Endodermal cell (in vitro differentiated cells): ENCODE measurements at regions not wholly inside any gene's neighbourhood (a gene's known extent, or its start where the extent isn't known, plus 50 kb on each side); places are given as distances from the start of the nearest gene placed in this dataset.

Experiments used
- DNase-seq: peaks from one replicate; pipeline ENCODE4 v3.0.0-alpha.2; 2017
- H3K27ac ChIP-seq: 2 replicates; pipeline ENCODE4 v1.5.1; 2013; ENCODE audit warnings: mild to moderate bottlenecking, low read depth, low read length, moderate library complexity
- H3K27me3 ChIP-seq: 2 replicates; pipeline ENCODE4 v1.6.1; 2013; ENCODE audit warnings: mild to moderate bottlenecking, low read length, moderate library complexity; ENCODE audit not compliant: insufficient read depth, control insufficient read depth, poor library complexity, severe bottlenecking
- H3K36me3 ChIP-seq: 2 replicates; pipeline ENCODE4 v1.7.0; 2013; ENCODE audit warnings: mild to moderate bottlenecking, low read length, moderate library complexity; ENCODE audit not compliant: control insufficient read depth, insufficient read depth
- H3K4me1 ChIP-seq: one replicate; pipeline ENCODE4 v1.7.0; 2013; ENCODE audit warnings: low read length; ENCODE audit not compliant: control insufficient read depth, insufficient read depth
- H3K4me3 ChIP-seq: 2 replicates; pipeline ENCODE4 v1.5.1; 2013; ENCODE audit warnings: mild to moderate bottlenecking, low read length, moderate library complexity
- H3K9ac ChIP-seq: 2 replicates; pipeline ENCODE4 v1.6.1; 2013; ENCODE audit warnings: mild to moderate bottlenecking, low read length, moderate library complexity; ENCODE audit not compliant: poor library complexity, severe bottlenecking; ENCODE audit errors: extremely low read depth
- H3K9me3 ChIP-seq: 2 replicates; pipeline ENCODE4 v1.6.1; 2013; ENCODE audit warnings: mild to moderate bottlenecking, low read length, moderate library complexity; ENCODE audit not compliant: control insufficient read depth
- H3K27ac Mint-ChIP-seq: 2 replicates; pipeline ENCODE4 v1.8.0; 2020; ENCODE audit warnings: mixed read lengths
- H3K27me3 Mint-ChIP-seq: 2 replicates; pipeline ENCODE4 v1.8.0; 2021; ENCODE audit warnings: mild to moderate bottlenecking, mixed read lengths; ENCODE audit not compliant: insufficient read depth
- H3K36me3 Mint-ChIP-seq: 2 replicates; pipeline ENCODE4 v1.8.0; 2020; ENCODE audit warnings: low read depth, mixed read lengths
- H3K4me1 Mint-ChIP-seq: 2 replicates; pipeline ENCODE4 v1.8.0; 2020; ENCODE audit warnings: mixed read lengths
- H3K4me3 Mint-ChIP-seq: 2 replicates; pipeline ENCODE4 v1.8.0; 2020; ENCODE audit warnings: mild to moderate bottlenecking, moderate library complexity, mixed read lengths
- H3K9me3 Mint-ChIP-seq: 2 replicates; pipeline ENCODE4 v1.8.0; 2020; ENCODE audit warnings: mild to moderate bottlenecking, mixed read lengths
- CTCF ChIP-seq: fragments of 200-600 bp; sonication (generic); conservative IDR thresholded peaks from 2 replicates; pipeline ENCODE4 v1.5.0; 2021; ENCODE audit warnings: antibody characterized with exemption, mild to moderate bottlenecking
- WGBS, 2 experiments: methylation state at CpG; one replicate each; pipeline versions ENCODE4 v1.1.5 to v1.1.7; 2013; ENCODE audit warnings: missing lambda C conversion rate in 2 of 2, mixed read lengths in 1 of 2; ENCODE audit not compliant: insufficient coverage in 1 of 2, insufficient read length in 1 of 2; 5-methylcytosine and 5-hydroxymethylcytosine counted together

DNA sequence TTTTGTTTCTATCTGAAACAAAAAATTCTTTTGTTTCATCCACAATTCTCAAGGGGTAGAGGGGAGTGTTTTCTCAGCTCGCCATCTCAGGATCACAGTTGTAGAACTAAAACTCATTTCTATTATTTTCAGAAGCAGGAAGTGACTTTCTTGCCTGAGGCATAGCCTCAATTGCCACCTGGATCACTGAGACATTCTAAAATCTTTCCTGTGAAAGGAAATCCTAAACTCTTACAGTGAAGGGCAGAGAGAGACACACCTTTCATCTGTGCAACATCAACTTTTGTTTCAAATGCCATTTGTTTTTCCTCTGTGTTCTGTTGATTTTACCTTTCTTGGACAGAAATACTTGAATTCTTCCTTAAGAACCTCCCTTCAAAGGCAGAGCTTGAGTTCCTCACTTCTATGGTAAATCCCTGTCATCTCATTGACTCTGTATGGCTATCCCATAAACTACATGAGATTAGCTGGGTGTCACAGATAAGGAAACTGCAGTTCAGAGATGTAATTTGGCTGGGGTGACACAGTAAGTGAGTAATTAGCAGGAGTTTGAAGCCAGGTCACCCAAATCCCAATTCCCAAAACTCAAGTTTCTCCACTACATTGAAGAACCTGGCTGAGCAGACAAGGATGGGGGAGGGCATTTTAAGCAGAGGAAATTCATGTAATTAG is 224.4 kb upstream of the HTR2A start:
- 87% methylated on average over 1 of the region's 1 CpG; no CpG with 5 or more reads in 1 of the 2 experiments for WGBS, 2 experiments
- no peaks in the 10 kb centered on the region for H3K9me3 ChIP-seq
- no peak for DNase-seq
- Mint-ChIP-seq H3K27ac (no peak overlapping the region), H3K9me3 (no peaks in the 10 kb centered on the region), H3K27me3 (peaks cover 2% of the 10 kb centered on the region), H3K36me3 (no peaks in the 10 kb centered on the region), H3K4me3 (no peak overlapping the region), H3K4me1 (peaks cover 22% of the 10 kb centered on the region)
- H3K4me3 ChIP-seq = no peak overlapping the region
- H3K4me1 ChIP-seq = peaks cover 5% of the 10 kb centered on the region
- no peak overlapping the region for H3K27ac ChIP-seq
- no peak overlapping the region for H3K9ac ChIP-seq
- no peaks in the 10 kb centered on the region for H3K36me3 ChIP-seq
- peaks cover 5% of the 10 kb centered on the region for H3K27me3 ChIP-seq
- TF ChIP-seq CTCF = no peak

GRCh38 chr13:47120282-47120681 is 223.4 kb upstream of the HTR2A start:
- no peak overlapping the region for H3K4me3 Mint-ChIP-seq
- no peaks in the 10 kb centered on the region for H3K36me3 Mint-ChIP-seq
- WGBS, 2 experiments = 90 to 94% methylated on average over 4 to 5 of the region's 5 CpGs
- Histone ChIP-seq H3K27me3 (peaks cover 5% of the 10 kb centered on the region), H3K4me3 (no peak overlapping the region), H3K36me3 (no peaks in the 10 kb centered on the region), H3K4me1 (peaks cover 5% of the 10 kb centered on the region), H3K9ac (no peak overlapping the region), H3K9me3 (no peaks in the 10 kb centered on the region), H3K27ac (no peak overlapping the region)
- TF ChIP-seq CTCF = no peak
- H3K27me3 Mint-ChIP-seq = peaks cover 2% of the 10 kb centered on the region
- H3K4me1 Mint-ChIP-seq = peaks cover 22% of the 10 kb centered on the region
- DNase-seq = no peak
- no peaks in the 10 kb centered on the region for H3K9me3 Mint-ChIP-seq
- H3K27ac Mint-ChIP-seq = no peak overlapping the region

- no peak overlapping the region for H3K4me3 ChIP-seq
- H3K27me3 ChIP-seq = peaks cover 5% of the 10 kb centered on the region
- H3K4me1 ChIP-seq = peaks cover 5% of the 10 kb centered on the region
- no peaks in the 10 kb centered on the region for H3K9me3 Mint-ChIP-seq
- no peaks in the 10 kb centered on the region for H3K9me3 ChIP-seq
- H3K36me3 ChIP-seq = no peaks in the 10 kb centered on the region
- no peaks in the 10 kb centered on the region for H3K36me3 Mint-ChIP-seq
- H3K4me3 Mint-ChIP-seq = no peak overlapping the region
- H3K27me3 Mint-ChIP-seq = peaks cover 2% of the 10 kb centered on the region
- 80 to 89% methylated on average over 1 to 2 of the region's 2 CpGs for WGBS, 2 experiments
- H3K27ac Mint-ChIP-seq = no peak overlapping the region
- DNase-seq = no peak
- TF ChIP-seq CTCF = no peak
- no peak overlapping the region for H3K27ac ChIP-seq
- H3K9ac ChIP-seq = no peak overlapping the region
- peaks cover 22% of the 10 kb centered on the region for H3K4me1 Mint-ChIP-seq
Observed at GRCh38 chr13:47119575-47120235, 222.9 kb upstream of the HTR2A start.
